ENCODE measurements at regions not wholly inside any gene's neighbourhood (a gene's known extent, or its start where the extent isn't known, plus 50 kb on each side); places are given as distances from the start of the nearest gene placed in this dataset.

GRCh38 chr21:43271452-43272020 lies 102.7 kb downstream of the CRYAA start:
- no peak overlapping the region for H3K9ac ChIP-seq (ENCODE audit: low read depth, low read length, poor library complexity, severe bottlenecking)
- H3K9me2 ChIP-seq (replicated peaks; ENCODE audit: low read depth, low read length): no peaks in the 10 kb centered on the region
- TF ChIP-seq, protein P1, sequence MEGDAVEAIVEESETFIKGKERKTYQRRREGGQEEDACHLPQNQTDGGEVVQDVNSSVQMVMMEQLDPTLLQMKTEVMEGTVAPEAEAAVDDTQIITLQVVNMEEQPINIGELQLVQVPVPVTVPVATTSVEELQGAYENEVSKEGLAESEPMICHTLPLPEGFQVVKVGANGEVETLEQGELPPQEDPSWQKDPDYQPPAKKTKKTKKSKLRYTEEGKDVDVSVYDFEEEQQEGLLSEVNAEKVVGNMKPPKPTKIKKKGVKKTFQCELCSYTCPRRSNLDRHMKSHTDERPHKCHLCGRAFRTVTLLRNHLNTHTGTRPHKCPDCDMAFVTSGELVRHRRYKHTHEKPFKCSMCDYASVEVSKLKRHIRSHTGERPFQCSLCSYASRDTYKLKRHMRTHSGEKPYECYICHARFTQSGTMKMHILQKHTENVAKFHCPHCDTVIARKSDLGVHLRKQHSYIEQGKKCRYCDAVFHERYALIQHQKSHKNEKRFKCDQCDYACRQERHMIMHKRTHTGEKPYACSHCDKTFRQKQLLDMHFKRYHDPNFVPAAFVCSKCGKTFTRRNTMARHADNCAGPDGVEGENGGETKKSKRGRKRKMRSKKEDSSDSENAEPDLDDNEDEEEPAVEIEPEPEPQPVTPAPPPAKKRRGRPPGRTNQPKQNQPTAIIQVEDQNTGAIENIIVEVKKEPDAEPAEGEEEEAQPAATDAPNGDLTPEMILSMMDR (conservative IDR thresholded peaks at IDR 0.05; ENCODE audit: low read length): no peak
- TF ChIP-seq EZH2phosphoT487 (IDR thresholded peaks at IDR 0.05; ENCODE audit: borderline replicate concordance): no peak
- H4K20me1 ChIP-seq (ENCODE audit: insufficient read depth, low read length, poor library complexity, severe bottlenecking): no peaks in the 10 kb centered on the region
- H3F3A ChIP-seq (ENCODE audit: low read depth): no peaks in the 10 kb centered on the region
- H2AFZ ChIP-seq (ENCODE audit: low read length): no peak overlapping the region
- H3K4me2 ChIP-seq (ENCODE audit: low read depth, low read length, poor library complexity, severe bottlenecking): no peak overlapping the region
- H3K4me1 ChIP-seq (ENCODE audit: insufficient read depth, low read length, poor library complexity, severe bottlenecking): no peaks in the 10 kb centered on the region
- no peaks in the 10 kb centered on the region for H3K36me3 ChIP-seq (ENCODE audit: insufficient read depth, low read length)
- no peaks in the 10 kb centered on the region for H3K9me3 ChIP-seq (ENCODE audit: insufficient read depth, low read depth, low read length)
- H3K27me3 ChIP-seq (ENCODE audit: insufficient read depth, low read length, poor library complexity, severe bottlenecking): no peaks in the 10 kb centered on the region
- H3K4me3 ChIP-seq (ENCODE audit: low read length, poor library complexity, severe bottlenecking): no peak overlapping the region
- no peaks in the 10 kb centered on the region for H3K79me2 ChIP-seq (ENCODE audit: insufficient read depth, low read length)

DNA sequence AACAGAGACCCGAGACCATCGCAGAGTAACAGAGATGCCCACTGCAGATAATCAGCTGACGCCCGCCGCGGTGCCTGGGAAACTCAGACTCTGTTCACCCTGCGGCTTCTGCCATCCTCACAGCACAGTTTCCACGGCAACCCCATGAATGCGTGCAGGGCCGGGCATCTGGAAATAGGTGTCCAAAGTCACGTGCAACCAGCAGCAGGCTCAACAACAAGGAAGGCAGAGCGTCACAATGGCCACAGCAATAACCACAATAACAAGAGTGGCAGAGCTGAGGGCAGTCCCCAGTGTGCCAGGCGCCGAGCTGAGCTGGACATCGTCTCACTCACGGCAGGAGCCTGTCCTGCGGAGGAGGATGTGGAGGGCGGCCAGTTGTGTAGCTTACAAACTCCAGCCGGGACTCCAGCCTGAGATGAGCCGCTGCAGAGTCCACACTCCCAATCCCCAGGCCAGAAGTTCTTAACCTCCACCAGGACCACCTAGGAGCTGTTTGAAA lies 102.0 kb downstream of the CRYAA start:
- Histone ChIP-seq H3K36me3 (ENCODE audit: insufficient read depth, low read length) (no peaks in the 10 kb centered on the region), H3K9me2 (replicated peaks; ENCODE audit: low read depth, low read length) (no peaks in the 10 kb centered on the region), H3K4me3 (ENCODE audit: low read length, poor library complexity, severe bottlenecking) (no peak overlapping the region), H4K20me1 (ENCODE audit: insufficient read depth, low read length, poor library complexity, severe bottlenecking) (no peaks in the 10 kb centered on the region), H3K9me3 (ENCODE audit: insufficient read depth, low read depth, low read length) (no peaks in the 10 kb centered on the region), H3K4me2 (ENCODE audit: low read depth, low read length, poor library complexity, severe bottlenecking) (no peak overlapping the region), H2AFZ (ENCODE audit: low read length) (no peak overlapping the region), H3K4me1 (ENCODE audit: insufficient read depth, low read length, poor library complexity, severe bottlenecking) (no peaks in the 10 kb centered on the region), H3K27me3 (ENCODE audit: insufficient read depth, low read length, poor library complexity, severe bottlenecking) (no peaks in the 10 kb centered on the region), H3K79me2 (ENCODE audit: insufficient read depth, low read length) (no peaks in the 10 kb centered on the region), H3K9ac (ENCODE audit: low read depth, low read length, poor library complexity, severe bottlenecking) (no peak overlapping the region), H3F3A (ENCODE audit: low read depth) (no peaks in the 10 kb centered on the region)
- TF ChIP-seq, protein P1 (conservative IDR thresholded peaks at IDR 0.05; ENCODE audit: low read length): no peak
- TF ChIP-seq EZH2phosphoT487 (IDR thresholded peaks at IDR 0.05; ENCODE audit: borderline replicate concordance): no peak

DNA sequence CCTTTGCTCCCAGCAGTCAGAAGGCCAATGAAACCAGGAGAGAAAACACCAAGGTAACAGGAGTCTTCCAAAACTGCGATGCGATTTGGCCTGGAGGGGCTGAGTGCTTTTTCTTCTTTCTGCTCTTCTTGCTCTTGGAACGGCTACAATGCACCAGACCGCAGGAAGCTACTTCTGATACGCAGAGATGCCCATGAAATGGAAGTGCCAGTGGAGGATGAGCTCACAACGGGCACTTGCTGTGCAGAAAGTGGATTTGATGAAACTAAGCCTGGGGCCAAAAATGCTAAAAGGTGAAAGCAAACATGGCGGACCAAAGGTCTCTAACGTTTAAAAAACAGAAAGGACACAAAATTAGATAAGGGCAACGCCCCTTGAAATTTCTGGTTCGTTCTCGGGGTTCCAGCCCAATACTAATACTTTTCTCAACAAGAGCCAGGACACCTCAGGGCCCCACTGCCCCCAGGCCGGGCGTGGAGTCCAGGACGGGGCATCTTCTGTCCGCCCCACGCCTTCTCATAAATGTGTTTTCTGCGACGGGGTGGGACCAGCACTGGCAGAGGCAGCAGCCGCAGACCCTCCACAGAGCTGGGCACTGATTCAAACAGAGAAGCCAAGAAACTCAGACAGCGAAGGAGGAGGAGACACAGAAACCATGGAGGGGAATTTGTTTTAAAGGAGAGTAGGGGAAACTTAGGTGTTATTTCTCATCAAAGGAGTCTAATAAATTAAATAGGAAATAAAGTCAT lies 101.3 kb downstream of the CRYAA start:
- H3K9me3 ChIP-seq (ENCODE audit: insufficient read depth, low read depth, low read length): no peaks in the 10 kb centered on the region
- H3K36me3 ChIP-seq (ENCODE audit: insufficient read depth, low read length): no peaks in the 10 kb centered on the region
- no peaks in the 10 kb centered on the region for H3K79me2 ChIP-seq (ENCODE audit: insufficient read depth, low read length)
- no peak overlapping the region for H3K4me2 ChIP-seq (ENCODE audit: low read depth, low read length, poor library complexity, severe bottlenecking)
- H3K4me1 ChIP-seq (ENCODE audit: insufficient read depth, low read length, poor library complexity, severe bottlenecking): no peaks in the 10 kb centered on the region
- H3K4me3 ChIP-seq (ENCODE audit: low read length, poor library complexity, severe bottlenecking): no peak overlapping the region
- TF ChIP-seq, protein P1 (conservative IDR thresholded peaks at IDR 0.05; ENCODE audit: low read length): no peak
- no peak for TF ChIP-seq EZH2phosphoT487 (IDR thresholded peaks at IDR 0.05; ENCODE audit: borderline replicate concordance)
- no peaks in the 10 kb centered on the region for H3K9me2 ChIP-seq (replicated peaks; ENCODE audit: low read depth, low read length)
- no peaks in the 10 kb centered on the region for H4K20me1 ChIP-seq (ENCODE audit: insufficient read depth, low read length, poor library complexity, severe bottlenecking)
- no peak overlapping the region for H3K9ac ChIP-seq (ENCODE audit: low read depth, low read length, poor library complexity, severe bottlenecking)
- no peak overlapping the region for H2AFZ ChIP-seq (ENCODE audit: low read length)
- no peaks in the 10 kb centered on the region for H3F3A ChIP-seq (ENCODE audit: low read depth)
- H3K27me3 ChIP-seq (ENCODE audit: insufficient read depth, low read length, poor library complexity, severe bottlenecking): no peaks in the 10 kb centered on the region

Measured in Loucy (cell line).